ENCODE measurements at regions not wholly inside any gene's neighbourhood (a gene's known extent, or its start where the extent isn't known, plus 50 kb on each side); places are given as distances from the start of the nearest gene placed in this dataset.
"Not testable (repeated sequence)": the region's sequence is repeated elsewhere in the genome, so short reads cannot be mapped to it uniquely, and the experiment has no call there.

DNA sequence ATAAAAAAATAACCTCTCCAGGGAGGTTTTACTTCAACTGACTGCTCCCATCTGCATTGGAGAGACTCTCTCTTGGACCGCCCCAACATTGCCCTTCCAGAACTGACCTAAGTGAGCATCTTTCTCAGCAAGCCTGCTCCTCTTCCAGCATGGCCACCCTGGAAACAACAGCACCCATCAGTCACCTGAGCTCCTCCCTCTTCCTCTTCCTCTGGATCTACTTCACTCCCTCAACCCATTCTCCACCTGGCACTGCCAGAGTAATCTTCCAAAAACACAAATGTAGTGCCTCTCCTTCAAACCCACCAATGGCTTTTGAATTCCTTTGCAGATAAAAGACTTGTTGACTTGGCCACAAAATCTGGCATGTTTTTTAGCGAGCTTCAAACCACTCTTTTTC lies 128.8 kb upstream of the NR2F2 start:
- DNase-seq (ENCODE audit: low read depth in 3 of 3) = no peak

DNA sequence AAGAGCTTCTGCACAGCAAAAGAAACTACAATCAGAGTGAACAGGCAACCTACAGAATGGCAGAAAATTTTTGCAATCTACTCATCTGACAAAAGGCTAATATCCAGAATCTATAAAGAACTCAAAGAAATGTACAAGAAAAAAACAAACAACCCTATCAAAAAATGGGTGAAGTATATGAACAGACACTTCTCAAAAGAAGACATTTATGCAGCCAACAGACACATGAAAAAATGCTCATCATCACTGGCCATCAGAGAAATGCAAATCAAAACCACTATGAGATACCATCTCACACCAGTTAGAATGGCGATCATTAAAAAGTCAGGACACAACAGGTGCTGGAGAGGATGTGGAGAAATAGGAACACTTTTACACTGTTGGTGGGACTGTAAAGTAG lies 124.9 kb upstream of the NR2F2 start:
- not testable (repeated sequence) for DNase-seq (ENCODE audit: low read depth in 3 of 3)

DNA sequence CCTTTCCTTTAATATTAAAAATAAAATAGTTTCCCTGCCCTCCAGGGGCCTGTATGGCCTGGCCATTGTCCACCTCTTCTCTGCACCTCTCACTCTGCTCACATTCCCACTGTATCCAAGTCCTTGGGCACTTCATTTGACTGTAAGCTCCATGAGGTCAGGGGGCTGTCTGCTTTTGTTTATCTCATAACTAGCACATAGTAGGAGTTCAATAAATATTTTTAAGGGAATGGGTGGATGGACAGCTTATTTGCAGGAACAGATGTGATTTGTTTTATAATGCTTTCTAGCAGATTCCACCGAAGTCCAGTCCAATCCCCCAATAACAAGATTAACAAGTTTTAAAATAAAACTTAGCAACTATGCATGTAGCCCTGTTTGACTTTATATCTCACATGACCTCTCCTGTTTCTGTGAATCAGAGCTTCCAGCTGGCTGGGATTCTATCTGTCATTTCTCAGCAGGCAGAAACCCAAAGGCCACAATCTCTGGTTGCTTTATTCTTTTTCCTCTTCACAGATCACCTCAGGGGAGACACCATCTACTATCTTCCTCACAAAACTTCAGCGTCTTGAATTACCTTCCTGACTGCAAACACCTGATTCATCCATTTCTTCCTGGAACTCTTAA lies 123.0 kb upstream of the NR2F2 start:
- DNase-seq (ENCODE audit: low read depth in 3 of 3) = no peak

DNA sequence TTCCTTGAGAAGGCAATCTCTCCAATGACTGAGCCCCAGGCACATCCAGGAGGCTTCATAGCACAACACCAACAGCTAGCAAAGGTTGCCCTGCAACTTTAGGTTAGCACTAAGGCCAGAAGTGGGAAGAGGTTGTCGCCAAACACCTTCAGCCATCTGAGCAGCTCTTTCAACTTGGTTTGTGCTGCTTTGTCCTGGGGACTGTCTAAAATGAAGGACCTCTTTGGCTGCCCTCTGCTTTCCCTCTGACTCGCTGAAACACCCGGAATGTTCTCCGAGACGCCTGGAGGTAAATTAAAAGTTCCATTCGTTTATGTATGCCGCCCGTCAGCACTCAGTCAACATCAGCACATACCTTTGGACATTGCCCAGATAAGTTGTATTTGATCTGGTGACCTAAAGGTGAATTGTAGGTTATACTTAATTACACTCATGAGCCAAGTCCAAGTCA lies 121.2 kb upstream of the NR2F2 start:
- DNase-seq (ENCODE audit: low read depth in 3 of 3) = no peak

DNA sequence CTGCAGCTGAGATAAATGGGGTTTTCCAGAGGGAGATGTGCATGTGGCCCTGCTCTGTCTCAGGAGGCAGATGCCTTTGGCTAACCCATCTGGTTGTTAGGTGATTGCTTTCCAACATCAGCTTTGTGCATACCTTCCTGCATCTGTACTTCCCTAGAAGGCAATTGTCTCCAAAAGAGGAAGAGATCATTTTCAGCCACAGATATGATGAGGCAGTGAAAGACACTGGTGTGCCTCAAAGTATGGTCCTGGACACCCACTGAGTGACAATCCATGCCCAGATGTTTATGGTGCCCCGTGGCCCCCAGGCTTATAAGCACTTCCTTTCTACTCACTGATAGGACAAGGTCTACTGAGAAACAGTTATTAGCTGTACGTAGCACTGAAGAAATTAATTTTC lies 117.5 kb upstream of the NR2F2 start:
- no peak for DNase-seq (ENCODE audit: low read depth in 3 of 3)

DNA sequence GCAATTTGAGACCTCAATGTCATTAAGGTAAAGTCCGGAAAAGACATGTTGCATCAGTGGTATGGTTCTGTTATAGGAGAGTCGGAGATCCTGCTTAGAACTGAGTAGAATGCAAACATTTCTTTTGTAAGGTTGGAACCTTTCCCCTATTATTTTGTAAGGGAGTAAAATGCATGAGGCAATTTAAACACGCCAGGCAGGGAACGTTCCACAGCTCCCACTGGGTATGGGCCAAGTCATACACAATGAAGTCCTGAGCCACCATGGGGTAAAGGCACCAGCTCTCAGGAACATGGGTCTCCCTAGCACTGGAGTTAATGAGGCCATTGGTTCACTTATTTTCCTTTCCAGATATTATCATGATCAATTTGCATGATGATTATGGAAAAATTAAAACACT lies 116.6 kb upstream of the NR2F2 start:
- DNase-seq (ENCODE audit: low read depth in 3 of 3) = no peak

DNA sequence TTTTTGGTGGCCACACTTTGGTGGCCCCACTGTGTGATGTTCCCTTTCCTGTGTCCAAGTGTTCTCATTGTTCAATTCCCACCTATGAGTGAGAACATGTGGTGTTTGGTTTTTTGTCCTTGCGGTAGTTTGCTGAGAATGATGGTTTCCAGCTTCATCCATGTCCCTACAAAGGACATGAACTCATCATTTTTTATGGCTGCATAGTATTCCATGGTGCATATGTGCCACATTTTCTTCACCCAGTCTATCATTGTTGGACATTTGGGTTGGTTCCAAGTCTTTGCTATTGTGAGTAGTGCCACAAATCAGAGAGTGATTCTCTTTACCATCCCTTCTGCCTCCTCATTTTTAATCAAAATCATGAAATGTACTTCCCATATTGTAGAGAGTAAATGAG lies 114.0 kb upstream of the NR2F2 start:
- DNase-seq (ENCODE audit: low read depth in 3 of 3) = not testable (repeated sequence)

DNA sequence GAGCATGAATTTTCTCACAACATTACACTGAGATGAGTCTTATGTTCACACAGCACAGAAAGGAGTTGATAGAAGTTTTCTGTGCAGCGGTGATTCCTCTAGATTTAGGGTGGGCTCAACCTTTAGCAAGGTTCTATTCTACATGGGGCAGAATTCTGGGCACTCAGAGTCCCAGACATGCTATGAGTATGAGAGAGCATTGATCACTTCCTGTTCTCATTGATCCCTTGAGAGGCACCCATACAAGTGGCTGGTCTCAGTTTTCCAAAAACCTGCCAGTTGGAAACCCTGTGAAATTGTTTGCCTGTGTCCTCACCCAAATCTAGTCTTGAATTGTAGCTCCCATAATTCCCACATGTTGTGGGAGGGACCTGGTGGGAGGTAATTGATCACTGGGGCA lies 112.5 kb upstream of the NR2F2 start:
- no peak for DNase-seq (ENCODE audit: low read depth in 3 of 3)

DNA sequence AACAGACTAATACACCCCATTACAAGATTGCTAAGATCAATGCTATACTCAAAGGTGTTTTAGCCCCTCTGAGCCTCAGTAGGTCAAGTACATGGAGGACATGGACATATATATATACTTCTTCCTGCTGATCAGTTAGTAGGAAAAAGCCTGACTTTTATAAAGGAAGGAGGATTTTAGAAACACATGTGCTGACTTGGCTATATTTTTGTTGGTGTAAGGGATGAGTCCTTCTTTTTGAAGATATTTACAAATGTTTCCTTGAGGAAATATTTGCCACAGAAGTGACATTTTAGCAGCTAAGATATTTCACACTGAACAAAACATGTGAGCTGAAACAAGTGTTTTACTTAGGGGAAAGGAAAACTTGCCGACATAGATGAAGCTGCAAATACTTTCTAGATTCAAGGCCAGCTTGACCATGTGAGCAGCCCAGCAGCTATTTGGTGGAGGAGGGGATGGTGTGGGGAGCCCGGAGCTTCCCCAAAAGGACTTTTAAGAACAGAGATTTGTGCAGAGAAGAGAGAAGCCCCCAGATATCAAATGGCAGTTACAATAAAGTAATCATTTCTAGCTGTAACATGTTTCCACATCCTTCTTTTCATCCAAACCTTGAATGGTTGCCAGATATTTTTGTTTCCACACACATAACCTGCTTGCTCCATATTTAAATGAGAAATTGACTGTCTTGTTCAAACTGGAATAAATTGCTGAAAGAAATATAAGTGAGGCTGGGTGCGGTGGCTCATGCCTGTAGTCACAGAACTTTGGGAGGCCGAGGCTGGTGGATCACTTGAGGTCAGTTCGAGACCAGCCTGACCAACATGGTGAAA lies 111.7 kb upstream of the NR2F2 start:
- no peak for DNase-seq (ENCODE audit: low read depth in 3 of 3)

DNA sequence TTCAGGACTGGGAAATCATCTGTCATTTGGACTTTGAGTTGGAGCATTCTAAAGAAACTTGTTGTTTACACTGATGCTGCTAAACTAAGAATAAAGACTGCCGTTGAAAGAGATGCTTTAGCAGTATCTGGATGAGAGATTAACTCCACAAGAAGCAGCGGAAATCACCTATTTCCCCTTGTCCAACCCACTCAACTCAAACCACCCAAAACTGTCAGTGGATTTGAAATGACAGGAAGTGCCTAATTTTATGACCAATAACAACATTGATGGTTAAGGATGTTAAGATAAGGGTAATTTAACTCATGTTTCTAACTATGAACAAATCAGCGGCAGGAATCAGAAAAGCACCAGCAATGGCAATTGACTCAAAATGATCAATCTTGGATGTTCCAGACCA lies 110.8 kb upstream of the NR2F2 start:
- no peak for DNase-seq (ENCODE audit: low read depth in 3 of 3)

DNA sequence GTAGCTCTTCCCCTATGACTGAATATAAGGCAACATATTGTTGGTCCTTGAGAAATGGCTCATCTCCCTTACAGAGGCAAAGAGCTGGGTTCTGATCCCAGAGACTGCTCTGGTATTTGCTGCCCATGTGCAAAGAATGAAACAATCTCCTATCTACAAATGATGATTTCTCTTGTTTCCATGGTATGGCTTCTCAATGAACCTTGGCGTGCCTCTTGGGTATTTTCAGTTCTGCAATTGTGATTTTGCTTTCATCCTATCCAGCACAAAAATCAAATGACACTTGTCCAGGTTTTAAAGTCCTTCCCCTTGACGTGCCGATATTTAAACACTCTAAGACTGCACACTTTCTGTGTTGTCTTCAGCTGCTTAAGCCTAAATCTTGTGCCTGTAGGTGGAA lies 109.8 kb upstream of the NR2F2 start:
- no peak for DNase-seq (ENCODE audit: low read depth in 3 of 3)

DNA sequence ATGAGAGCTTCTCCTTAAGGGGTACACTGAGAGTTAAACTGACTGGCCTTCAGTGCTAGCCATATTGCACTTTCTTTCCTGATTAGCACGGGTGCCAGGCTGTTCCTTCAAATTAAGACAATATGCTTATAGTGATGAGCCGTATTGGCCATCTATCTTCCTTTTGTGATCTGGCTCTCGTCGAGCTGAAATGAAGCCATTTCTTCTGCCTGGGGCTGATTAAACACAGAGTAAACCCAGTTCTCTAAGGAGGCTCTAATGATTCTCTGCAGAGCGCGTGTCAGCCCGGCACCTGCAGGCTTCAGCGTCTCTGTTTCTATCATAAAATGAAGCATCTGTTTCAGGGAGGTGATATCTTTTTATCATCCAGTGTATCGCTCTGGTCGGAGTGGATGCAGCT lies 107.5 kb upstream of the NR2F2 start:
- DNase-seq (ENCODE audit: low read depth in 3 of 3) = no peak

DNA sequence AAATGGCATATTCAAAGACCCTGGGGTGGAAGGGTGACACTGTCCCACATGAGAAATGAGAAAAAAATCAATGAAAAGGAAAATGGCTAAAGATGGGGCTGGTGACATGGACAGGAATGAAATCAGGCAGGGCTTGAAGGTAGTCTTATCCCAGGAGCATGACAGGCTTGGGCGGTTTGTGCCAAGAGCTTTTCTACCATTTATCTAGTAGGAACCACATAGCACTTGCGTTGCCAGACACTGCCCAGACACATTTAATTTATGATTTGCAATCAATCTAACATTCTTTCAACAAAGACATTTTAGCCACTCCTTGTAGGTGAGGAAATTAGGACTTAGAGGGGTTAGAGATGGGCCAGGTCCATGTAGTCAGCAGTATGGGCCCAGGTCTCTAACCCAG lies 106.6 kb upstream of the NR2F2 start:
- DNase-seq (ENCODE audit: low read depth in 3 of 3) = no peak

DNA sequence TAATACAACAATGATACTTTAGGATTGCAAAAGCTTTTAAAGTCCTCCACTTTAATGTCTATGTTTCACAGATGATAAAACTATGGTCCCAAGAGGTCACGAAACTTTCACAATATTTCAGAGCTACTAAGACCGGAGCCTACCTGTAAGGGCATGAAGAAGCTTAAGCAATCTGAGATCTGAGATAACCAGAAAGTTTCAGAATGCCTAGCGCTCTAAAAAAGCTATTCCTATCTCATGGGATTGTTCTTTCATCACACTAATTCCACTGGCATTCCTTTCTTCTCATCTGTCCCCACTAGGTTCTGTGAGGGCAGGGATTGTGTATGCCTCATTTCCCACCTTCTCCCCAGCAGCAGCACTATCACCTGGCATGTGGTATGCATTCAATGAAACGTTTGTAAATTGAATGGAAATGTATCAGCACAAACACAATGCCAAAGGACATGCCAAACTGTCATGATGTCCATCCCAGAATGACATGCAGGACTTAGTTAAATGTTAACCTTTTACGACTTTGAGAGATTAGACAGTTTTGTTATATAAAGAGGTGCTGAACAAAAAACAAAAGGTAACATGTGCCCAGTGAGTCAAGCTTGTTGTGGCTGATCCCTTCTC lies 104.7 kb upstream of the NR2F2 start:
- no peak for DNase-seq (ENCODE audit: low read depth in 3 of 3)

DNA sequence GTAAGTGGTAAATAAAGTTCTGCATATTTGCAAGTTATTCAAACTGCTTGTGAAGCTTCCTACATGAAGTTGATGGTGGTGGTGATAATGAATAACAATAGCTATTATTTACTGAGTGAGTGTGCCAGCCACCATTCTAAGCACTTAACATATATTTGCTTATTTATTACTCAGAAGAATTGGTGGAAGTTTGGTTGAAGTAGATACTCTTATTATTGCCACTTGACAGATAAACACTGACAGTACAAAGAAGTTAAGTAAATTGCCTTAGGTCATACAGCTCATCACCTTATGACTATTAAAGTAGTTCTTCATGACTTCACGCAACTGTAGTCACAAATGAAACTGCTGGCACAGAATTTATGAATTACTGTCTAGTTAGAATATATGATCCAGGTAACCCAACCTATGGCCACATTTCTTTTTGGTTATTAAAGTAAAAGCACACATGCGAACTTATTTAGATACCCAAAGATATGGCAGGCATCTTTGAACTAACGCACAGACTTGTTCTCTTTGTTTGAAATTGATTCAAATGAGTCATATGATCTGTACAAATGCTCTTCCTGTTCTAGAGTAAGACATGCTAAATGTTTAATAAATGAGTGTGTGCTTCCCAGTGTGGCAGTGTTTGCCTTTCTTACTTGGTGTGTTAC lies 99.8 kb upstream of the NR2F2 start:
- no peak for DNase-seq (ENCODE audit: low read depth in 3 of 3)

DNA sequence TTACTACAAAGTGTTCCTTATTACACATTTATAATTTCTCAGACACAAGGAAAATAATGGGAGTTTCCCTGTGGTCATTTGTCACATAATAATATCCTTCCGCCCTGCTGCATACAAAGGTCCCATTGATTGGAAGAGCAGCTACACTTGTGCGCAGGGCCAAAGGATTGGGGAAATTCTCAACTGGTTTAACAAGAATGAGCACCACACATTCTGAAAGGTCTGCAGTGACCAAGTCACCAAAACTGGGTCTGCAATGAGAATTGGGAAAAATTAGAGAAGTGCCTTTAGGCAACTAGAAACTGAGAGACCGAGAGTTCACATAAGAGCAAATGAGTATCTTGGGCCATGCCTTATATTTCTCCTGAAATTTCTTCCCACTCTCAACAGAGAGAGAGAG lies 98.2 kb upstream of the NR2F2 start:
- DNase-seq (ENCODE audit: low read depth in 3 of 3) = no peak

DNA sequence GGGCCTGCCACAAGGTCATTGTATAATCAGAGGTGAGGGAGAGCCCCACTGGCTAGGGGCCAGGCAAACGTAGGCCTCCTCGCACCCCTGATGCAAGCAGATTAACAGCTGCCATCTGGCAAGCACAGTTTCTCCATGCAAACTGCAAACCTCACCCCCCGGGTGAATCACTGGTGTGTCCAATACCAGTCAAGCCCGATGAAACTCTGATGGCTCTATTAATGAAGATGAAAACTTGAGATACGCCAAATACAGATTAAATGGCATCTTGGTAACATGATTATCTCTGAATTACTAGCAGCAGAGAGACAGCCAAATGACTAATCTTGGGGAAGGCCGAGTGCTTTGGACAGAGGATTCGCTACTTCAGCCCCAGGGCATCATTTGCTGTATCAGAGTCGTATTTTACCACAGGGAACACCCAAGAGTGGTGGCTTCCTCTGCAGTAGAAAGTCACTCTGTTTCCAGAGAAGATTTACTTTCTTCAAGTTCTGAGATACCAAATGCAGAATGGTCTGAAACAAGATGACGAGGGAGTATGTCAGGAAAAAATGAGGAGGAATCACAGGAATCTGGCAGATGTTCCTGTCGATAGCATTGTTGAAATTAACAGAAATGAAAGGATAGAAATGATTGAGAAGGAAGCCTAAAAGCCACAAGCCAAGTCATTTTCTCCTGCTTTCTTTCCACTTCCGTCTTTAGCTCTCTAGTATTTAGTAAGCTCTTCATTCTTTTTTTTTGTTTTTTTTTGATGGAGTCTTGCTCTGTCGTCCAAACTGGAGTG lies 96.2 kb upstream of the NR2F2 start:
- DNase-seq (ENCODE audit: low read depth in 3 of 3) = no peak

DNA sequence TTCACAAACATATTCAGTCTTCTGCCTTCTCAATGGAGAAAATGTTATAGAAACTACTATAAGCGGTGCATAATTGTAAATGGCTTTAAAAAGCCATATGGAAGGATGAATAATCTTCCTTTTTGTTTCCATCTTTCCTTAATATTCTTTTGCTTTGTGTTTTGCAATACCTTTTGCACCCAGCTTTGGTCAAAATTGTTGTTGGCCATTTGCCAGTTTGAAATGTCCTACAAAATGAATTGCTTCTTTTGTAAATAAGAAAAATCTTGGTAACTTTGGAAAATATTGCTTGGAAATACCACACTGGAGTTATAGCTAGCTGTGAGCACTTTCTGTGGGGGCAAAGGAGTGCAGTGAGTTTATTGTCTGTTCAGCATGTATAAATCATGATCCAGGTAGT lies 93.5 kb upstream of the NR2F2 start:
- no peak for DNase-seq (ENCODE audit: low read depth in 3 of 3)

DNA sequence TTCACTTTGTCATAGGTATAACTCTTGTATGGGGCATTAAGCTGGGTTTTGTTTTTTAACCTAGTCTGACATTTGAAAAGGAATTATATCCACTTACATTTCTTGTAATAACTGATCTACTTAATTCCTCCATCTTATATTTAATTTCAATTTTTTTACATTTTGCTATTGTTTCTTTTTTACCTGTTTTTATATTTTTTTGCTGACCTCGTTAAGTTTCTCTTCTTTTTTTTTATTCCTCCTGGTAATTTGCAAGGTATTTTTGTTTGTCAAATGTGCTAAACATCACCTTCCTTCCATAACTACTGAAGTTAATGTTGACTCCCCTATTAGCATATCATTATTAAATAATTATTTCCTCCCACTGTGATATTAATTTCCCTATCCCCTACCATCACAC lies 87.7 kb upstream of the NR2F2 start:
- DNase-seq (ENCODE audit: low read depth in 3 of 3) = no peak

DNA sequence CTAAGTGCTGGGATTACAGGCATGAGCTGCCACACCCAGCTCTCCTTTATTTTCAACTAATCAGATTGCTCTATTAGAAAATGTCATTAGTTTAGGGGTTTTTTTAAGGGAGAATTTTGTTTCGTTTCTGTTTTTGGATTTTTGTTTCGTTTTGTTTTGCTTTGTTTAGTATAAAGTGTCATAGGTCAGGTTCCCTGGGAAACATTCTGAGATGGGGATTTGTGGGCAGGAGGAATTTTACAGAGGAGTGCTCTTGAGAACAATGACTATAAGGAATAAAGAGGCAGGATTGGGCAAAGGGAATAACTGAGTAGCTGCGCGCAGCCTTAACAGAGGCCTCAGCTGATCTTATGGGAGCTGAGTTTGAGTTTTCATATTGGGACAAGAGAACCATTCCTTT lies 86.8 kb upstream of the NR2F2 start:
- DNase-seq (ENCODE audit: low read depth in 3 of 3) = no peak

DNA sequence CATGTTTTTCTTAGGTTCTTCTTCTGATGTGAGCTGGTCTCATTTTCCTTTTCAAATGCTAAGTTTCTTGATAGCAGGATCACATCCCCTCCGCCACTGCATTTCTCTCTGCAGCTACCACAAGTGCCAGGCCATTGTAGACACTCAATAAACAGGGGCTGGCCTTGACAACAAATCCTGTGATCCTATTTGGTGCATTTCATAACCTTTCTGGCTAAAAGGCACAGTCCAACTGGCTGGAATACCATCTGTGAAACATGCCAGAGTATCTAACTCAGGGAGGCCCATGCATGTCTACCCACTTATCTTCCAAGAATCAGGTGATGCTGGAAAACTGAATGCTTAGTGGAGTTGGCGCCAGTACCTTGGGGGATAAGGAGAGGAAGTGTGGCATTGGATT lies 85.2 kb upstream of the NR2F2 start:
- no peak for DNase-seq (ENCODE audit: low read depth in 3 of 3)

DNA sequence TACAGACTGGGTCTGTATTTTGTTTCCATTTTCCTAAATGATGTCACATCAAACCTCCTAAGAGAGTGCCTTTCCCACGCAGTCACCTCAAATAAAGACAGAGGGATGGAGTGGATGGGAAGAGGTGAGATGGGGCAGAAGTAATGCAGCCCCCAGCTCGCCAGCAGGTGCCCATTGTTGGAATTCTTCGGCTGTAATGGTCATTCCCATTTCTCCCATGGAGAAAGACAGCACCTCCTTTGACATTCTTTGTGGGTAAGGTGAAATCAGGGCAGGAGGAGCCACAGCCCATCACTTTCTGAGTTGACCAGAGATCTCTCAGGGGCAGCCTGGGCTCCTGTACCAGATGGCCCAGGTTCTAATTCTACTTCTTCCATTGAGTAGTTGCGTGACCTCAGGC lies 84.4 kb upstream of the NR2F2 start:
- DNase-seq (ENCODE audit: low read depth in 3 of 3) = no peak
